WI38 (cell line): ENCODE measurements at regions not wholly inside any gene's neighbourhood (a gene's known extent, or its start where the extent isn't known, plus 50 kb on each side); places are given as distances from the start of the nearest gene placed in this dataset.

ENCODE experiments used
- H3K4me3 ChIP-seq: 2 replicates; pipeline ENCODE4 v1.5.1; 2011; ENCODE audit warnings: low read depth, mild to moderate bottlenecking, control low read depth, low read length
- TF ChIP-seq, protein P1 (sequence below): IDR thresholded peaks from 2 replicates; pipeline ENCODE4 v1.5.1; 2012; ENCODE audit warnings: low read depth, mild to moderate bottlenecking, control low read depth, low read length

DNA sequence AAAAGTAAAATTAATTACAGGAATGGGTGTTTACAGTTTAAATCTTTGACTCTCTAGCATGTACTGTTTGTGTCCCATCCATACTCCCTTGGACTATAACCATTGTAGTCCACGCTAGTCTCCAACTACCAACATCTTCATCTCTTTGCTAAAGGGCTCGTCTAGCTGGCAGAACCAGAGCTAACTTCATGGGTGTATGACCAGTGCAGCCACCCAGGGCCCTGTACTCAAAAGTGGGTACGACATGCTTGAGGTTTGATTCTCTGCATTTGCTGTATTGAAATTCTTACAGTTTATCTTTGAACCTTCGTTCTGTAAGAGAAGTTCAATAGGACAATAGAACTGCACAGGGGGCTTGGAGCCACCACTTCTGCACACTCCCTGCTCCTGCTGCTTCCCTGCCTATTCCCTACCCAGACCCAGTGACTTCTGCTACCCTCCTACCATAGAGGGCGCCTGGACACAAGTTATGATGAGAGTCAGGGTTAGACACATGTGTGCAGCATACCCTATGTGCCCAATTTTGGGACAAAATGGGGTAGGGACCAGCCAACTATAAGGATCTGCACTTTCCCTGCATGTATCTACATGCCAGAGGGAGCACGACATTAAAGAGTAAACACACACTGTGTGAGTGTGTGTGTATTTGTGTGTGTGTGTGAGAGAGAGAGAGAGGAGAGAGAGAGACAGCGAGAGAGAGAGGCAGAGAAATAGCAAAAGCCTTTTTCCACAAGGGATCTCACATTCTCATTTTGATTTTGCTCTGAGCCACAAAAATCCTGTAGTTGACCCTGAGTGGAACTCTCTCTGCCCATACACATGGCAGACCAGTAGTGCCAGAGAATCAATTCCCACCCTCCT lies 59.0 kb upstream of the NECTIN3 start:
- TF ChIP-seq, protein P1, sequence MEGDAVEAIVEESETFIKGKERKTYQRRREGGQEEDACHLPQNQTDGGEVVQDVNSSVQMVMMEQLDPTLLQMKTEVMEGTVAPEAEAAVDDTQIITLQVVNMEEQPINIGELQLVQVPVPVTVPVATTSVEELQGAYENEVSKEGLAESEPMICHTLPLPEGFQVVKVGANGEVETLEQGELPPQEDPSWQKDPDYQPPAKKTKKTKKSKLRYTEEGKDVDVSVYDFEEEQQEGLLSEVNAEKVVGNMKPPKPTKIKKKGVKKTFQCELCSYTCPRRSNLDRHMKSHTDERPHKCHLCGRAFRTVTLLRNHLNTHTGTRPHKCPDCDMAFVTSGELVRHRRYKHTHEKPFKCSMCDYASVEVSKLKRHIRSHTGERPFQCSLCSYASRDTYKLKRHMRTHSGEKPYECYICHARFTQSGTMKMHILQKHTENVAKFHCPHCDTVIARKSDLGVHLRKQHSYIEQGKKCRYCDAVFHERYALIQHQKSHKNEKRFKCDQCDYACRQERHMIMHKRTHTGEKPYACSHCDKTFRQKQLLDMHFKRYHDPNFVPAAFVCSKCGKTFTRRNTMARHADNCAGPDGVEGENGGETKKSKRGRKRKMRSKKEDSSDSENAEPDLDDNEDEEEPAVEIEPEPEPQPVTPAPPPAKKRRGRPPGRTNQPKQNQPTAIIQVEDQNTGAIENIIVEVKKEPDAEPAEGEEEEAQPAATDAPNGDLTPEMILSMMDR = no peak

More for the DNA sequence above, 59.0 kb upstream of the NECTIN3 start:
- no peak overlapping the region for H3K4me3 ChIP-seq
